Fibroblast of the conjunctiva (primary cell): ENCODE measurements at regions not wholly inside any gene's neighbourhood (a gene's known extent, or its start where the extent isn't known, plus 50 kb on each side); places are given as distances from the start of the nearest gene placed in this dataset.
A peak's percentile ranks its signal among the peaks of the same experiment; 100 is the strongest.
"Not testable (repeated sequence)": the region's sequence is repeated elsewhere in the genome, so short reads cannot be mapped to it uniquely, and the experiment has no call there.

Experiments
- DNase-seq: peaks from one replicate; pipeline ENCODE4 v3.0.0-alpha.2; 2010; ENCODE audit warnings: low read depth

DNA sequence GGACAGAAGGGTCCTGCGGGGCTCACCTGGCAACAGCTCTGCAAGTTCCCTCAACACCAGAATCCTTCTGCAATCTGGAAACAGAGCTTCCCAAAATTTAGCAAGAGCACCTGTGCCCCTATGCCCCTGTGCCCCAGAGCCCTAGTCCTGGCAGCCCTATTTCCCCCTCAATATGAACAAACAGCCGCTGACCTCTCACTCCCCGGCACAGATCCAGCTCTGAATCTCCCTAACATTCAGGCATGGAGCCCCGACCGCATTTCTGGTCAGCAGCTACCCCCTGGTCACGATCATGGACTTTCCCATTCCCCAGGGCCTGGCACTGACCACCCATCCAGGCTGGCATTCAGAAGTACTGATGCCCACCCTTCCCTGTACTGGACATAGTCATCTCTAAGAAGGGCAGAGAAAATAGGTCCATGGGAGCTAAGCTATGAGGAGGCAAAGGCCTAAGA, 110.8 kb upstream of the SMURF2 start:
- DNase-seq = no peak

DNA sequence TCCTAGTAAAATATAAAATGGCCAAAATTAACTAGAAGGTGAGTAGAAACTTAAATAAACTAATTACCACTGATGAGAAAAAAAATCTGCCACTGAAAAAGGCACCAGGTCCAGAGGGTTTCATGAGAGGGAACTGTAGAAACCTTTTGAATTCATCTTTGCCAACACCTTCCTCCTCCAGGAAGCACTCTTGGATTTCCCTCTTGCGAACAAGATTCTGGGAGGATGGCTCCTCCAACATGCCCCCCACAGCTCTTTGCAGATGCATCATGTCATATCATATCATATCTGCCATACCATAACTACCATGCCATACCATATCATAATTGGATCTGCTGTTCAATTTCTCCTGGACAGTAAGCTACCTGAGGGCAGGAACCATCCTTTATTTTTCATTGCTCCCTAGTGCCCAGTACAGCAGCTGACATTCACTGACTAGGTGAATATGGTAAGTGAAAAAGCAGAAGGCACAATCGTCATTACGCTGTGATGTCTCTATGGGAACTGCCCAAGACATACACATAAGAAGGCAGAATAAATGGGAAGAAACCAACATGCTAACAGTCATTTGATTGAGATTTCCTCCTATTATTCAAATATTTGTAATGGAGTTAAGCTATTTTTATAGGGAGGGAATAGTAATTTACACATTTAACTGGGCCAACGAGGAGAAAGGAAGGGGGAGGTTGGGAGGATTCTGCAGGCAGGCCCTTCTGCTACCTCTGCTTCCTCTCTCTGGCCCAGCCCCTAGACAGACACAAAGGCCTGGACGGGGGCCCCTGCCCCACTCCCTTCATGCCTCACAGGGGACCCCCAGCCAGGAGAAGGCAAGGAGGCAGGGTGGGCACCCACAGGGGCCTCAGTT, 110.1 kb upstream of the SMURF2 start:
- DNase-seq = no peak

- DNase-seq = no peak
These were observed 107.6 kb upstream of the SMURF2 start for GRCh38 chr17:64769712-64770111.

DNA sequence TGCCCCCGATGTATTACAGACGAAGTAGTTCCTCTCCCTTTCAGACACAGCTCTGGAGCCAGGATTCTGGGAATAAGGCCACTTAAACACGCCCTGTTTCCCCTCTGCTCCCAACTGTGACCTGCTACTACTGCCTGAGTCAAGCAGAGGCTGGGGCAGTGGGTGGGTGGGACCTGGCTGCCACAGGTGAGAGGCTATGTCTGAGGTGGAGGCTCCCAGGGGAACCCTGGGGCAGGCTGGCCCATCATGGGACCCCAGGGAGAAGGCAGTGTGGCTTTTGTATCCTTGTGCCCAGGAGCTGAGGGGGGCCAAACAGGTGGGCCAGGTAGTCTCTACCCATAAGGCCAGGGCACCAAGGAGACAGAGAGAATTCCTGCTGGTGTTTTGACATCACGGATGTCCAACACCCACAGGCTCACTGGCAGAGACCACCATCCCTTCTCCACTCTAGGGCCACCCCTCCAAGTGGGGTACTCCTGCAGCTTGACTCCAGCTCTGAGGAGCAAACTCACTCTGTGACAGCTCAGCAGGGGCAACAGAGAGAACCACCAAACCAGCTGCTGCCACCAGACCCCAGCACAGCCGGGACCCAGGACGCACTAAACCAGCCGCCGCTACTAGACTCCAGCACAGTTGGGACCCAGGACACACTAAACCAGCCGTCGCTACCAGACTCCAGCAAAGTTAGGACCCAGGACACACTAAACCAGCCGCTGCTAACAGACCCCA, 105.3 kb upstream of the SMURF2 start:
- DNase-seq = no peak

GRCh38 chr17:64765191-64765889, 103.2 kb upstream of the SMURF2 start:
- DNase-seq = no peak

DNA sequence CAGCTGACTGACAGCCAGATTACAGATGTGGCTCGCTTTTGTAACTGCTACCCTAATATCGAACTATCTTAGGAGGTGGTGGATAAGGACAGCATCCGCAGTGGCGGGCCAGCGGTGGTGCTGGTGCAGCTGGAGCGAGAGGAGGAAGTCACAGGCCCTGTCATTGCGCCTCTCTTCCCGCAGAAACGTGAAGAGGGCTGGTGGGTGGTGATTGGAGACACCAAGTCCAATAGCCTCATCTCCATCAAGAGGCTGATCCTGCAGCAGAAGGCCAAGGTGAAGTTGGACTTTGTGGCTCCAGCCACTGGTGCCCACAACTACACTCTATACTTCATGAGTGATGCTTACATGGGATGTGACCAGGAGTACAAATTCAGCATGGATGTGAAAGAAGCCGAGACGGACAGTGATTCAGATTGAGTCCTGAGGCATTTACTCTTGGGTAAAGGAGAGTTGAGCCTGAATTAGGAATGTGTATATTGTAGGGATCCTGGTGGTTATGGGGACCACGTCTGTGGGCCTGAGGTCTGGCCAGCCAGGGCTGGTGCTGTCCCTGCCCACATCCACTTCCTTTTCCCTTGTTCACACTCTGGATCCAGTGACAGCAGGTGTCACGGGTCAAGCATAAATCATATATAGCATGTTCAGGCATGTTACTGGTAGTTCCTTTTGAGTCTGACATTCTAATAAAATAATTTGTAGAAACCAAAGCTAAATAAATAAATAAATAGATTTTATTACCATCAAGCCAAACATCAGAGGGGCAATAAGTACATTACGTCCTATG, 89.0 kb upstream of the SMURF2 start:
- DNase-seq = no peak

- DNase-seq = no peak
These were observed 88.4 kb upstream of the SMURF2 start for GRCh38 chr17:64750478-64750877.

DNA sequence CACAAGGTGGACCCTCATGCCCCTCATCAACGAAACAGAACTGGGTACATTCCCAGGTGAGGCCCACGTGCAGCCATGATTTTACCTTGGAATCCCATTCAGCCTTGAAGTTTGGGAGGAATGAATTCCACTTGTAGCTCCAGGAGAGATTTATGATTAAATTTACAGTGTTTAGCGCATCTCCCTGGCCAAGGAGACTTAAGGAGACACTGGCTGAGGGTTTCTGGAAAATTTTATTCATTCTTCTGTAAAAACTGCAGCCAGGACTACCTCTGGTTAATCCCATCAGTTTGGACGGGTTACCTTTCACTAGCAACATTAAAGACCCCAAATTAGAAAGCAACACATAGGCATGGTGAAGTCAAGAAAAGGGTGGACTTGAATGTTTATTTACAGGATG, 87.2 kb upstream of the SMURF2 start:
- DNase-seq = no peak

DNA sequence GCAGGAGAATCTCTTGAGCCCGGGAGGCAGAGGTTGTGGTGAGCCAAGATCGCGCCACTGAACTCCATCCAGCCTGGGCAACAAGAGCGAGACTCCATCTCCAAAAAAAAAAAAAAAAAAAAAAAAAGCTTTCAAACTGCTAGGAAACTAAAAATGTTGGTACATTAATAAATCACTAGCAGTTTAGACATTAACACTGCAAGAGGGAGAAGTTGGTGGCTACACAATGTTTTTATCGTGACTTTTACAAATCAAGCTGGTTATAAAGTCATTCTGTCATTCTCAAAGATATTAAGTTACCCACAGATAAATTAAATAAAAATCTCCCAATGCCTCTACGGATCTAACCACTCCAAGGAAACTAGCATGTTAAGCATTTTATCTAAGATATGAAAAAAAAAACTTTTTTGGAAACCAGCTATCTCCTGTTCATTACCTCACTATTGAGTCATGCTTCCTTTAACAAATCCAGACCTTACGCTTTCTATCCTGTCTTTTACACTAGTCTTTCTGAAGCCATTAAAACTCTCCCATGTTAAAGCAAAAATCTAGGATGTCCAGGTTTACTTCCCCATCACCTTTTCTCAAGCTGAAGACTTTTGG, 85.9 kb upstream of the SMURF2 start:
- DNase-seq = no peak

- no peak for DNase-seq
These were observed 80.2 kb upstream of the SMURF2 start for GRCh38 chr17:64742326-64742725.

- DNase-seq = peak; percentile 85
These were observed 79.8 kb upstream of the SMURF2 start for GRCh38 chr17:64741916-64742315.

DNA sequence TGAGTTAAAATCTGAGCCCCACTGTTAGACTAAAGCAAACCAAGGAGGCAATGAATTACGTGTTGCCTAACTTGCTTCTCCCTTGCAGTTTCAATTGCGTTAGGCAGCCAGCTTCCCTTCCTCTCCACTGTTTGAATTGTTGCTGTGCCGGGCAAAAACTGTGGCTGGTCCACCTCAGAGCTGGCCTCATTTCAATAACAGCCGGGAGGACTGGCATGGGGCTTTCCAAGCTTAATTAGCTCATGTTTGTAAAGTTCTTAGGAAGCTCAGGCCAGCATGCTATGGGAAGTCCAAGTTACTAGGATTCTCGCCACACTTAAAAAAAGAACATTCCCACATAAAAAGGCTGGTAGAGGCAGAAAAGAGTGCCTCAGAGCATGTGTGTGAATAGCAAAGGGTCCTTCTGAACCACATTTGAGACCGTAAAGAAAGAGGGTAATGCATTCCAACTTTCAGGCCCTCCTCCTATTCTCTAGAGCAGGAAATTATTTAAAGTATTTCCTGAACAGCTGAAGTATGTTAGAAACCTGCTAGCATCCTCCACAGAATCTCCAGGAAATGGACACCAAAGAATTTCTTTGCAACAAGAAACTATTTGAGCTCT, 79.0 kb upstream of the SMURF2 start:
- DNase-seq = no peak

DNA sequence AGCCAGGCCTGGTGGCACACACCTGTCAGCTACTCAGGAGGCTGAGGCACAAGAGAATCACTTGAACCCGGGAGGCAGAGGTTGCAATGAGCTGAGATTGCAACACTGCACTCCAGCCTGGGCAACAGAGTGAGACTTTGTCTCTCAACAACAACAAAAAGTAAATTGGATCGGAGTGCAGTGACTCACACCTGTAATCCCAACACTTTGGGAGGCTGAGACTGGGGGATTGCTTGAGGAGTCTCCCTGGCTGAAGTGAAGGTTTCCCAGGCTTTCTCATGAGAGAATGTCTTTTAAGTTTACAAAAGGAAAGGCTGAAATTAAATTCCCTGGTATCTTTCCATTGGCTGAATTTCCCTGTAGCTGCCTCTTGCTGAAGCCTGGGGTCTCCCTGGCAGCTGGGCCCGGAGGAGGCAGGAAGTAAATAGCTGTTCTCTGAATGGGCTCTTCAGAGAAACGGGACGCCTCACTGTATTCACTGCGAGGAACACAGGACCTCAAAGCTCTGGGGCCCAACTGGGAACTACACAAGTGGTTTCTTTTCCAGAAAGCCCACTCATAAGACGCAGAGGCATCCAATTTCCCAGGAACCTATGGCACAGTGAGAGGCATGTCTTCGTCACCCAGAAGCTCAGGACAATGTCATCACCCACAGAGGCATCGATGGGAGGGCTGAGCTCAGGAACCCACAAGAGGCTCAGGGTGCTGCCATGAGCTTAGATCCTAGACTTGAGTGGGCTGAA, 77.4 kb upstream of the SMURF2 start:
- no peak for DNase-seq

GRCh38 chr17:64736804-64737492, 74.8 kb upstream of the SMURF2 start:
- DNase-seq = no peak

DNA sequence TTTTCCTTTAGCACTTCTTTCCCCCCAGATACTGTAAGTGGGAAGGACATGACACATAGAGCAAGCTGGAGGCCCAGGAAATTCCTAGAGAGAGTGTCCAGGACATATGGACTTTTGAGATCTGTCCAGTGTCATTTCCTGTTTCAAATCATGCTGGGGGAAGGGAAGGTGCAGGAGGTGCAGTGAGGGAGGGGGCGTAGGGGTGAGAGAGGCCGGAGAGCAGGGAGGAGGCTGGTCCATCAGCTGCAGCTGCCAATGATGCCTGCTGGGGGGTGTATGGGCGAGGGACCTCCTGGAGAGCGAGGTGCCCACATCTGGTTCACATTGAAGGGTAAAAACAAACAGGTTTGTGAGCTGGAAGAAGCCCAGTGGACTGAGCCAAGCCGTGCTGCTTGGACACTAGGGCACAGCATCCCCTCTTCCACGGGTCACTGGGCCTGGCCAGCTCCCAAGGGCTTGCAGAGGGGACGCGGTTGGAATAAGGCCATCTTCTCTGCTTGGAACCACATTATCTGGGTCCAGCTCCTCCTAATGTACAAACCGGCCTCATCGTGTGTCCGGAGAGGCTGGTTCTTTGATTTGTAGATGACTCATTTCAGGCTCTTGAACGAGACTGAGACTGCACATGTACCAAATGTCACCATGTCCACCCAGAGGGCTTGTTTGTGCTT, 70.4 kb upstream of the SMURF2 start:
- peak; percentile 88 for DNase-seq

GRCh38 chr17:64730023-64730422, 67.9 kb upstream of the SMURF2 start:
- not testable (repeated sequence) for DNase-seq

DNA sequence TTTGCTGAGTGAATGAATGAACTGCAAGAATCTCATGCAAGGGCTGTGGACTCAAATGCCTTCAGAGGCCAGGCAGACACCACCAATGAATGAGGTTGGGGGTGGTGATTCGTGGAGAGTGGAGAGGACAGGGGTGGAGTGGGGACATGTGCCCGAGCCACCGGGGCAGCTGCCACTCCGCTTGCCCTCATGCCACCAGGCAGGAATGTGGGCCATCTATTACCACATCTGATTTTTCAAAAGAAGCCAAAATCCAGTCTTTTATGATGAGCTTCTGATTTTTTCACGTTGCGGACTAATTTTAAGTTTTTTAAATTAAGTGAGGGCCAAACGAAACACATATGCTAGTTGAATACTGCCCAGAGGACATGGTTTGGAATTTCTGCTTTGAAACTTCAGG, 67.1 kb upstream of the SMURF2 start:
- DNase-seq = no peak

DNA sequence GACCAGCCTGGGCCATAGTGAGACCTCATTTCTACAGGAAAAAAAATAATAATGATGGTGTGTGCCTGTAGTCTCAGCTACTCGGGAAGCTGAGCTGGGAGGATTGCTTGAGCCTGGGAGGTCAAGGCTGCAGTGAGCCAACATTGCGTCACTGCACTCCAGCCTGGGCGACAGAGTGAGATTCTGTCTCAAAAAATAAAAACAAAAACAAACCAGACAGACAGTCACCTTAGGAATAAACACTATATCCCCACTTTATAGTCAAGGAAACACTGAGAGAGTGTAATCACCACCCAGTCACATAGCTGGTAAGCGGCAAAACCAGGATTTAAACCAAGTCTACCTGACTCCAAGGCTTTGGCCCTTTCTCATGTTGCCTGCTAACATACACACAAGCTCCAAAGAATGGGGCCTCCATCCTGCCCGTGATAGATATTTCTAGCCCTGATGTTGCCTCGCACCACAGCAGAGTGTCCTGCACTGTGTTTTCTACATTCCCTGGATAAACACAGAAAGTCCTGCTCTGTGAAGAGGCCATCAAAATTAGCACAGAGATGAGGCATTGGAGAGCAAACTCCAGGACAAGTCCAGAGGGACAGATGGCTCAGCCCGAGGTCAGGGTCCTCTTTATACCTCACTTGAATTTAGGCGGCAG, 66.1 kb upstream of the SMURF2 start:
- DNase-seq = no peak

- DNase-seq = not testable (repeated sequence)
These were observed 63.9 kb upstream of the SMURF2 start for GRCh38 chr17:64726025-64726424.
